ENCODE measurements at regions not wholly inside any gene's neighbourhood (a gene's known extent, or its start where the extent isn't known, plus 50 kb on each side); places are given as distances from the start of the nearest gene placed in this dataset.

- TF ChIP-seq, protein P1, sequence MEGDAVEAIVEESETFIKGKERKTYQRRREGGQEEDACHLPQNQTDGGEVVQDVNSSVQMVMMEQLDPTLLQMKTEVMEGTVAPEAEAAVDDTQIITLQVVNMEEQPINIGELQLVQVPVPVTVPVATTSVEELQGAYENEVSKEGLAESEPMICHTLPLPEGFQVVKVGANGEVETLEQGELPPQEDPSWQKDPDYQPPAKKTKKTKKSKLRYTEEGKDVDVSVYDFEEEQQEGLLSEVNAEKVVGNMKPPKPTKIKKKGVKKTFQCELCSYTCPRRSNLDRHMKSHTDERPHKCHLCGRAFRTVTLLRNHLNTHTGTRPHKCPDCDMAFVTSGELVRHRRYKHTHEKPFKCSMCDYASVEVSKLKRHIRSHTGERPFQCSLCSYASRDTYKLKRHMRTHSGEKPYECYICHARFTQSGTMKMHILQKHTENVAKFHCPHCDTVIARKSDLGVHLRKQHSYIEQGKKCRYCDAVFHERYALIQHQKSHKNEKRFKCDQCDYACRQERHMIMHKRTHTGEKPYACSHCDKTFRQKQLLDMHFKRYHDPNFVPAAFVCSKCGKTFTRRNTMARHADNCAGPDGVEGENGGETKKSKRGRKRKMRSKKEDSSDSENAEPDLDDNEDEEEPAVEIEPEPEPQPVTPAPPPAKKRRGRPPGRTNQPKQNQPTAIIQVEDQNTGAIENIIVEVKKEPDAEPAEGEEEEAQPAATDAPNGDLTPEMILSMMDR (IDR thresholded peaks at IDR 0.05; ENCODE audit: extremely low read depth, low read depth, low read length), result no peak
- Histone ChIP-seq H3K4me3 (ENCODE audit: insufficient read depth, low read length) (no peak overlapping the region), H3K4me1 (ENCODE audit: insufficient read depth, low read length) (peaks cover 19% of the 10 kb centered on the region), H3K36me3 (ENCODE audit: insufficient read depth, low read length) (no peaks in the 10 kb centered on the region), H3K4me2 (ENCODE audit: insufficient read depth, low read length) (no peak overlapping the region), H3K27me3 (ENCODE audit: insufficient read depth, low read length) (no peaks in the 10 kb centered on the region), H3K27ac (ENCODE audit: low read depth, low read length) (no peak overlapping the region), H4K20me1 (ENCODE audit: insufficient read depth, low read length) (no peaks in the 10 kb centered on the region), H3K79me2 (ENCODE audit: insufficient read depth, low read length) (no peaks in the 10 kb centered on the region), H2AFZ (ENCODE audit: low read length) (no peak overlapping the region), H3K9me3 (ENCODE audit: low read depth, low read length) (no peaks in the 10 kb centered on the region)
- DNase-seq (ENCODE audit: insufficient read length, low spot score, missing footprints), result no peak
These were observed 316.7 kb upstream of the TBL1XR1 start for GRCh38 chr3:177513815-177514610.

DNA sequence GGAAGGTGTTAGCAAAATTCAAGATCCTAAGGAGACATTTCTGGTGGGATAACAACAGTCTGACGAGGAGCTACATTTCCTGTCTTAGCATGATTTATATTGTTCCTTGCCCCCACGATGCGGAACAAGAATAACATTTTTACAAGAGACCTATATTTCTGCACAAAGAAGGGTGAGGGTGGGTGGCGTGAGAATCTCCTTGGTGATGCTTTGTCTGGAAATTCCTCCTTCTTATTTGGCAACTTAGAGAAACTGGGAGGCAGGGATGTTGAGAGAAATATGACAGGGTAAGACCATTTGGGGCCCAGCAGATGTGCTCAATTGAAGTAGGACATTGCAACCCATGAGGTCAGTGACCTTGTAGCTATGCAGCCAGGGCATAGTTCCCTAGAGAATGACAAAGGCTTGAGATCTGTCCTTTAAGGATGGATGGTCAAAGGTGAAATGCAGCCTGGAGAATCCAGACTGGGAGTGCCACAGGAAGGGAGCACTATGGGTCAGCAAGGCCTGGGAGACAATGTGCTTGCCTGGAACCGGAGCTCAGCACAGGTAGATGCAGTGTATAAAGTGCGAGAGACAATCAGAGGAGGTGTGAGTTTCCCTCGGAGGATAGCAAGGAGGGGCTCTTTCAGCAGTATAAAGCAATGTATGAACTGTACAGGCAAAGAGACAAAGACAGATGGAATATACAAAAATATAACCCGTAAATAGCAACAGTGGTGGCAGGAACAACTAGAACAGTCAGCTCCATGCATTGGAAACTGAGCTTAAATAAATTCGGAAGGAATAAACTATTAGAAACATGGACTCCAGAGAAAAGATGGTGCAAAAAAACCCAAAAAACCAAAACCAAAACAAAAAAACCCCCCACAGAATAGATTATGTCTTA is 317.6 kb upstream of the TBL1XR1 start:
- H3K4me3 ChIP-seq (ENCODE audit: insufficient read depth, low read length), result no peak overlapping the region
- TF ChIP-seq, protein P1 (IDR thresholded peaks at IDR 0.05; ENCODE audit: extremely low read depth, low read depth, low read length), result no peak
- no peaks in the 10 kb centered on the region for H3K9me3 ChIP-seq (ENCODE audit: low read depth, low read length)
- no peak overlapping the region for H3K27ac ChIP-seq (ENCODE audit: low read depth, low read length)
- no peaks in the 10 kb centered on the region for H3K79me2 ChIP-seq (ENCODE audit: insufficient read depth, low read length)
- H3K36me3 ChIP-seq (ENCODE audit: insufficient read depth, low read length), result no peaks in the 10 kb centered on the region
- no peak overlapping the region for H3K4me2 ChIP-seq (ENCODE audit: insufficient read depth, low read length)
- no peaks in the 10 kb centered on the region for H3K27me3 ChIP-seq (ENCODE audit: insufficient read depth, low read length)
- no peaks in the 10 kb centered on the region for H4K20me1 ChIP-seq (ENCODE audit: insufficient read depth, low read length)
- peaks cover 19% of the 10 kb centered on the region for H3K4me1 ChIP-seq (ENCODE audit: insufficient read depth, low read length)
- no peak for DNase-seq (ENCODE audit: insufficient read length, low spot score, missing footprints)
- H2AFZ ChIP-seq (ENCODE audit: low read length), result no peak overlapping the region

DNA sequence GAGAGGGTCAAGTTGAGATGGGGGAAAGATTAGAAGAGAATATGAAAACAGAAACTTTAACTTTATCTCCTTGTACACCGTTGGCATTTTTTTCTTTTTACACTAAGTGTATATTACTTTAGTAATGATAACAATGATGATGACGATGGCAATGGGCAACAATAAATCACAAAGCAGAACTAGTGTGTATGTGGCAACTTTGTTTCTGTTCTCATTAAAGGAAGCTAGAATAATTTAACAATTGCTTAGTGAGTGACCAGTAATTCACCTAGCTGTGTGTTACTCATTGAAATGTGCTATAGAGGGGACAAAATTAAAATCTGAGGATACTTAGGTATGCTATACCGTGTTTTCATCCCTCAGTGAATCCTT is 318.5 kb upstream of the TBL1XR1 start:
- Histone ChIP-seq H4K20me1 (ENCODE audit: insufficient read depth, low read length) (no peaks in the 10 kb centered on the region), H3K79me2 (ENCODE audit: insufficient read depth, low read length) (no peaks in the 10 kb centered on the region), H3K4me3 (ENCODE audit: insufficient read depth, low read length) (no peak overlapping the region), H3K4me1 (ENCODE audit: insufficient read depth, low read length) (peaks cover 19% of the 10 kb centered on the region), H3K9me3 (ENCODE audit: low read depth, low read length) (no peaks in the 10 kb centered on the region), H3K4me2 (ENCODE audit: insufficient read depth, low read length) (peak overlapping the region; percentile 16), H3K36me3 (ENCODE audit: insufficient read depth, low read length) (no peaks in the 10 kb centered on the region), H2AFZ (ENCODE audit: low read length) (peak overlapping the region; percentile 67), H3K27ac (ENCODE audit: low read depth, low read length) (peak overlapping the region; percentile 78), H3K27me3 (ENCODE audit: insufficient read depth, low read length) (no peaks in the 10 kb centered on the region)
- DNase-seq (ENCODE audit: insufficient read length, low spot score, missing footprints), result no peak
- TF ChIP-seq, protein P1 (IDR thresholded peaks at IDR 0.05; ENCODE audit: extremely low read depth, low read depth, low read length), result no peak

Measured in osteoblast (primary cell).